Medulla oblongata (tissue), 1 donor: ENCODE measurements at regions not wholly inside any gene's neighbourhood (a gene's known extent, or its start where the extent isn't known, plus 50 kb on each side); places are given as distances from the start of the nearest gene placed in this dataset.

ENCODE experiments used
- DNase-seq: peaks from one replicate; pipeline ENCODE4 v3.0.0-alpha.2; 2015; ENCODE audit errors: extremely low spot score

DNA sequence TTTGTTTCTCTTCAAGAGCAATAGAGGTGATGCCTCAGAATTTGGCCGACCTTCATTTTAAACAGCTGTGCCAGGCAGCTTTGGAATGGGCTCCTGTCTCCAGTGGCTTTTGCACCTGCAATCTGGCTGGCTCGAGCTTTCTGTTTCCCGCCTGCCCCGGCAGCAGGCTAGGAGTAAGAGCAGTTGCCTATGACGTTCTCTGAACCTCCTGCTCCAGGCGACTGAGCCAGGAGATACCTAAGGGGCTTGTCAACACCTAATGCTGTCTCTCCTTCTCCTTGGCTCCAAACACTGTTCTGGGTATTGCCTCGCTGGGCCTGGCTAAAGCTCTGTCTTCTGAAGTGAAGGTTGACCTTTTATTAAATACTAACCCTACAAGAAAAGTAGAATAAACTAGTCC lies 229.9 kb downstream of the LRRN1 start:
- DNase-seq, result no peak

DNA sequence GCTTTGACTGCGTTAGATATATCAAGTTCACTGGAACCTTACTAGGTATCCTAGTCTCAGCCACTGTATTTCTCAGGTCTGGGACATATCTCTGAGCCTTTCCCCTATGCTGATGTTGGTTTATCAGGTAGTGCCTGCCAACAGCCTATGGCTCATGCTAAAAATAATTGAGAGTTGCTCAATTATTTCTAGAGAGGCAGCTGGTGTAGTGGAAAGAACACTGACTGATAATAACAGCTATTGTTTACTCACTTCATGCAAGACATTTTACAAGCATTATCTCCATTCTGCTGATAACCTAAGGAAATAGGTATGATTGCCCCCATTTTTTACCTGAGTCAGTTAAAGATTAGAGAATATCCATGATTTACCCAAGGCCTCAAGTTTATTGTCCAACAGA lies 231.4 kb downstream of the LRRN1 start:
- no peak for DNase-seq

DNA sequence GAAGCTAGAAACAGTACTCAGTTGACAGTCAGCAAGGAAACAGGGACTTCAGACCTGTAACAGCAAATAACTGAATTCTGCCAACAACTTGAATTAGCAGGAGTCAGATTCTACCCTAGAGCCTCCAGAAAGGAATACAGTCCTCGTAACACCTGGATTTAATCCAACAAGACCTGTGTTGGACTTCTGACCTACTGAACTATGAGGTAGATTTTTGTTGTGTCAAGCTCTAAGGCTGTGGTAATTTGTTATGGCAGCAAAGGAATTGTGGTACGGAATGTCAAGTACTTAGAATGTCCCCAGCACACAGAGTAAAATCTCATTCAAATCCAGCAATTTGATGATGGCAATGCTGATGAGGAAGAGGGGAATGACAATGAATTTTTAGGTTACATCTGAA lies 234.1 kb downstream of the LRRN1 start:
- no peak for DNase-seq

DNA sequence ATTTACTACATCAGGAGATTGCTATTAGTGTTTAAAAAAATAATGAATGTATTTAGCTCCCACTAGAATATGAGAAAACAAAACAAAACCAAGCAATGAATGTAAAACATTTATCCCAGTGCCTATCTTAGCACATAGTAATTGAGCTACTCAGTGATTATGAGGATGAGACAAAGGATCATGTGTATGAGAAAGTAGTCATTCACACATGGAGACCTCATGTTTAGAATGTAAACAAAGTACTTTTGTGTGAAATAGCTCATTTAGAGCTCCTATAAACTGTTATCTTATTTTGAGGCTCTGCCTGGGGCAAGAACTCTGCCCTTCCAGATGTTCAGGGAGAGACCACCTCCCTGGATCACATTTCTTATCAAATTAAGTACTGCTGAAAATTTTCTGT lies 236.8 kb downstream of the LRRN1 start:
- DNase-seq, result no peak

DNA sequence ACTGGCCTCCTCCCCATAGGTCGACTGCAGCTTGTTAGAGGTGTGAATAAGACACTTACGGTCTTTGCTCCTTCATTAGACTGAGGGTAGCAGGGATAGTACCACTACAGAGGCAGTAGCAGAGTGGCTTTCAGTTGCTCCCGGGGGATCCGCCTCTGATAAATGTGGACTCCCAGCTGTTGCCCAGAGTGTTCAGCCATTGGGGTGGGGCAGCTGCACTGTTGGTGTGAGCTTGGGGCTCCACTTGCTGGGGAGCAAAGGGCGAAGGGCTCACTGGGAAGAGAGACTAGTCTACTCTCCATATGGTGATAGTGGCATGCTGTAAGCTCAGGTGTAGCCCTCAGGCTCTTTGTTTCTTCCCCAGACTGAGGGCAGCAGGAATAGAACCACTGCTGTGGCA lies 239.1 kb downstream of the LRRN1 start:
- no peak for DNase-seq

DNA sequence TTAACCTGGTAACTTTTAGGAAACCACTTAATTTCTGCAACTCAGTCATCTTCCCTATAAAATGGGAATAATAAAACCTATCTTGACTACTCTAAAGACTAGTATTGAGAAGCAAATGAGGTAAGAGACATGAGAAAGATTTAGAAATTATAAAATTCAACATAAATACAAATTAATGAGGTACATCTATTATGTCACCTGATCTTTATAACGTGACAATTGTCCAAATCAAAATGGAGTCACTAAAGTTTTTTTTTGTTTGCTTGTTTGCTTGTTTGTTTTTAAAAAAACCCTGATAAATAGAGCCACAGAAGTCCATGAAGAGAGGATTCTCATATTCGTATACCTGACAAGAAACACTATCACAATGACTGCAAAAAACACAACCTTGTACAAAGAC lies 242.8 kb downstream of the LRRN1 start:
- no peak for DNase-seq

DNA sequence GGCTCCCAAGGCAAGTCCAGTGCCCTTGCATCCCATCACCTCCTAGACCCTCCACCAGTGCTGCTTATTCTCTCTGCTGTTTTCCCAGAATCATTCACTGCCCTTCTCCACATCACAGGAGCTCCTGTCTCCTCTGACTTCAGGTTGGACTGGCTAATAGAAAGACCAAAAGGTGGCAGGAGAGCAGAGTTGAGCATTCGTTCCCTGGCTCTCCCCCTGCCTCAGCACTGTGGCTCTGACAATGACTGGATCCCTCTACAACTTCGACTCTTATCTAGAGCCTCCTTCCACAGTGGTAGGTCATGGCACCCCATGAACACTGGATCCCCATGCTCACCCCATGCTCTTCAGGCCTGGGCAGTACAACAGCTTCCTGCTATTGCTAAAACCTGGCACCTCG lies 243.6 kb downstream of the LRRN1 start:
- DNase-seq, result no peak

DNA sequence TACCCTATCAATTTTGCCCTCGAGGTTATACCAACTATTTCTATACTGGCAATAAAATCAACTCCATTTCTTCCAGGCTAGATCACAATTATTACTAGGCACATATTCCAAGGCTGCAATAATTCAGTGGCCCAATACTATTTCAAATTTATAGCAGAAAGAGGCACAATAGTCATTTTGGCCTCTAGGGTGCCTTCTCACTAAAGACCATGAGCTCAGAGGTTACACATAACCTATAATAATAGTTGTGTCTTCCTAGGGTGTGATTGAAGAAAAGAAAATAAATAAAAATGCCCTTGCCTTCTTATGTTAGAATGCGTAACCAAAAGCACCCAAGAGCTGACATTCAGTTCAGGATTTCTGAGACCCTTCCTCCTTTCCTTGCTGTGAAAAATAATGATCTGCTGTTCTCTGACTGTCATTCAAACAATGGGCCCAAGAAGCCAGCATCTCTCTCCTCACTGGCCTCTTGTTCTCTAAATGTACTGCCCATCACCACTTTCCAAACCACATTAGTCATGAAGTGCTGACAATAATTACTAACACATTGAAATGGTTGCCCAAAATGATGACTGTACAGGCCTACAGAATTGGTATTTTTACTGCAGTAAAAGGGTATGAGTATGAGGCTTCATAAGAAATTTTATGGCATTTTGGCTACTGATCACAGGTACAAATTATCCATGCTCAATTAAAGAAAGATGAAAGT lies 244.8 kb downstream of the LRRN1 start:
- peak; percentile 33 for DNase-seq

DNA sequence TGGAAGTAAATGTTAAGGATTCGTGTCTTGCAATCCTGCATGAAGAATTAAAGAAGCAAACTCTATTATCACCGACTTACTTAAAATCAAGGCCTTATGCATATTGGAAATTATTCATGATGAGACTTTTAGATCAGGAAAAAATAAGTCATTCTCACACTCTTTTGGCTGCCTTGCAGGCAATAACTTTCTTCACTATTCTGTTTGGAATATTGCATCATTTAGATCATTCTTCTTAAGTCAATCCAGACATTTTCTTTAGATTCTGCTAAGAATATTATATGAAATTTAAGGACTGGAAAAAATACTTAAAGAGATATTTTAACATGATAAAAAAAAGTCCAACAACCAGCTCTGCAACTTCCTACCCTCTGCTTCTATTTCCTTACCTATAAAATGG lies 245.4 kb downstream of the LRRN1 start:
- no peak for DNase-seq

DNA sequence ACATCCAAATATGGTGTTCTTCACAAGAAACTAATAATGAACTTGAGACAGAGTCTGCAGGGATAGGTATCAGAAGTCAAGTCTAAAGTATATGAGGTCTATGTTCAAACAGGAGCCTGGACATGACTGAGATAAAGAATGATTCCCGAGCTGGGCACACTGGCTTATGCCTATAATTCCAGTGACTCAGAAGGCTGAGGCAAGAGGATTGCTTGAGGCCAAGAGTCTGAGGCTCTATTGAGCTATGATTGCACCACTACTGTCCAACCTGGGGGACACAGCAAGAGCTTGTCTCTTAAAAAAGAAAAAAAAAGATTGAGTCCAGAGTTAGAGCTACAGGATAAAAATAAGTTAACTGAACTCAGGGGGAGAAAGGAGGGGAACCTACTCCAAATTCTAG lies 246.5 kb downstream of the LRRN1 start:
- no peak for DNase-seq

DNA sequence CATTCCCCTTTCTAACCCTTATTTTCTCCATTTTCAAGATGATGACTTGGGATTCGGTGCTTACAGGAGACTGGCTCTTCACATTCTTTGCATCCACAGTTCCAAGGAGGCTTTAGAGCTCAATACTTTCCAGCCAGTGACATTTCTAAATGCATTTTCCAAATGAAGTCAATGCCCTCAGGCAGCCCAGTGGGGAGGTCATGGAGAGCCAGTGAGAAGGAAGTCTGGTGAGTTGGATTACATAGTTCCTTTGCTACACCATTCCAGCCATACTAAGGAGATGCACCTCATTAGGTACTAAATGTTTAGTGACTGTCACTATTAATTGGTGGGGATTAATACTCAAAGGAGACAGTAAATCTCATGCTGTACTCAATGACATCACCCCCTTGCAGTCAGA lies 248.1 kb downstream of the LRRN1 start:
- no peak for DNase-seq

DNA sequence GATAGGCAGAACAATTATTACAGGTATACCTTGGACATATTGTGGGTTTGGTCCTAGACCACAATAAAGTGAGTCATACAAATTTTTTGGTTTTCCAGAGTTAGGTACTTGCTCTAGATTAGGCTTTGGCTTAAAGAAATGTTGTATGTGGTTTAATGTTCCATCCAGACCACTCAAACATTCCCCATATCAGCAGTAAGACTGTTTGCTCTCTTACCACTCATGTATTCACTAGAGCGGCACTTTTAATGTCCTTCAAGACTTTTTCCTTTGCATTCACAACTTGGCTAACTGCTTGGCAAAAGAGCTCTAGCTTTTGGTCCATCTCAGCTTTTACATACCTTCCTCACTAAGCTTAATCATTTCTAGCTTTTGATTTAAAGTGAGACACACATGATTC lies 250.5 kb upstream of the SETMAR start:
- DNase-seq, result no peak

DNA sequence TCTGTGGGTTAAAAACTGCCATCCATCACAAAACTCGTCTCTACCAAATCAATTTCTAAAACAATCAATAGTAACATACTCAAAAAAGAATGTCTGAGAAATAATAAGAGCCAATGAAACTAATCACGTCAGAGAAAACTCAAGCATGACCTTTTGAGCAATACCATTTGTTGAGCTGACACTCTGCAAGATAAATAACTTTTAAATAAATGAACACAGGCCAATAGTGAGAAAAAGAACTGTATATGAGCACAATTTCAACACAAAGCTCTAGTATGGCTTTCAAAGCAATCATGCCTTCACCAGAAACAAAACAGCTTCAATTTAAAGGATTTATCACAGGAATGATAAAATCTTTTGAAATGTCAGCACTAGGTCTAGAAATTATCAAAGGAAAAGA lies 249.2 kb upstream of the SETMAR start:
- DNase-seq, result no peak

DNA sequence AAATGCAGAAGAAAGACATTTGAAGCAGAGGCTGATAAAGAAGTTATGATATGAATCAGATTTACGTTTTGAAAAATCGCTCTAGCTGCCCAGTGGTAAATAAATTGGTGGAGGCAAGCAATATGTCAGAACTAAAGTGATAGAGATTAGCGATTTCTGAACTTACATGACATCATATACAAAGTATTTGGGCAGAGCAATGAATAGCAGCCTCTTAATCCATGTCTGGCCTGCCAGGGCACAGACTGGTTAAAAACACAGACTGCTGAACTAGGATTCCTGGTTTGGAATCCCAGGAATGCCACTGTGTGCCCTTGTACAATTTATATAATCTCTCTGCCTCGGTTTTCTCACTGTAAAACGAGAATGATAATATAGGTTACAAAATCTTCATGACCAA lies 243.1 kb upstream of the SETMAR start:
- no peak for DNase-seq

DNA sequence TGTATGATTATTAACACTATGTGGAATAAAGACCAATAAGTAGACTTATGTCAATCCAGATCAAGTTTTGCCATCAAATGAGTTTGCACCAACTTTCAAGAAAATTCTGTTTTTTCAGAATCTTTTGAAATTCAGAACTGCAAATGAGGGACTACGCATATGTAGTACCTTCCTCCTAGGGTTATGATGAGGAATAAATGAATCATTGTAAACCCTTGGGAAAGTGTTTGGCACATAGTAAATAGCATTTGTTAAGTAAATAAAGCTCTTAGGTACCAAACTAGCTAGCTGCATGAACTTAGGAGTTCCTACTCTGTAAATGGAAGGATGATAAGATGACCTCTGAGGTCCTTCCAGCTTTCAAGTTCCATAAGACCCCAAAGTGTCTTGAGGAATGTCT lies 242.6 kb upstream of the SETMAR start:
- DNase-seq, result no peak

DNA sequence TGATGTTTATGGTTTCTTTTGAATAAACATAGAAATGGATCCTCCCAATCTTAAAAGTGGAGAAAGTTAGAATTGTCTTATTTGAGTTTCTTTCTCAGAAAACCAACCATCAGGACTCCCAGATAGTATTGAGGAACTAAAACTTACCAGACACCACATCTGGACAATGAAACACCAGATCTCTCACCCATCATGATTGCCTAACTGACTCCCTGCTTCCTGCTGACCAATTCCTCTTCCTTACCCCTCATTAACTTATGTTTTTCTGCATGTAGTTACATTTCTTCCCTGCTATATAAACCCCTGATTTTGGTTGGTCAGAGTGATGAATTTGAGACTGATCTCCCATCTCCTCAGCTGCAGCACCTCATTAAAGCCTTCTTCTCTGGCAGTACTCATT lies 242.0 kb upstream of the SETMAR start:
- DNase-seq, result no peak

DNA sequence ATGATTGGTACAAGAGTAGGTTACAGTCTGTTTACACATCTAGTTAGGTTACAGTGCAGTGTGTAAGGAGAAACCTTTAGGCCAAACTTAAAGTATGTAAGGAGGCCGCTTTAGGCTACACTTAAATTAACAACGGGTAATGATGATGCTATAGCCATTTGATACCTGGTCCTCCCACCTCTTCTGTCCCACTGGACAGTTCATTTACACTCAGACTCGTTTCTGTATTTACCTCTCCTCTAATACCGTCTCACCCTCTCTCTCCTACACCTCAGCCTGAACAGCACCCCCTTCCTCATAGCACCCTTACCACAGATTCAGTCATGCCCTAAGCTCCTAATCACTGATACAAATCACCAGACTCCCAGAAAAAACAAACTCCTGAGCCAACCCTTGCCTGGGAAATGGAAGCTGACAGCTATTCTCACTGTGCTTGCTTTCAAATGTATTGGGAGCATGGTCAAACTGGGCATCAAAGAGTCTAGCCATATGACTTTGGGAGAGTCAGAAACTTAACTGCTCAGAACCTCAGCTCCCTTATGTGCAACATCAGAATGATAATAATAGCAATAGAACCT lies 241.3 kb upstream of the SETMAR start:
- DNase-seq, result no peak

DNA sequence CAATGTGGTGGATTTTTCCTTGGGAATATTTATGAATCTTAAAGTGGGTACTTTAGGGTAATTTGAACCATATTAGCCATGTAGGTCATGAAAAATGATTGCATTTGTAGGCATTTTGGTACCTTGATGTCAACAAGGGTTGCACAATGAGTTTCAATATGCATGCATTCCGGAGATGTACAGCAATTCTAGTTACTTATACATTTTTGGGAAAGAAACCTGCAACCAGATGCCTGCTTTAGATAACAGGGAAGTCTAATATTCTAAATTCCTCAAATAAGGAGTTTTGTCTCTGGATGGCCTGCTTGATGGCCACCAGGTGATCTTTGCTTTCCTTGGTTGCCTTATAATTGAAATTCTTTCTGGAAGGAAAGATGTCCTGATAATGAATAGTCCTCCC lies 240.5 kb upstream of the SETMAR start:
- DNase-seq, result no peak

DNA sequence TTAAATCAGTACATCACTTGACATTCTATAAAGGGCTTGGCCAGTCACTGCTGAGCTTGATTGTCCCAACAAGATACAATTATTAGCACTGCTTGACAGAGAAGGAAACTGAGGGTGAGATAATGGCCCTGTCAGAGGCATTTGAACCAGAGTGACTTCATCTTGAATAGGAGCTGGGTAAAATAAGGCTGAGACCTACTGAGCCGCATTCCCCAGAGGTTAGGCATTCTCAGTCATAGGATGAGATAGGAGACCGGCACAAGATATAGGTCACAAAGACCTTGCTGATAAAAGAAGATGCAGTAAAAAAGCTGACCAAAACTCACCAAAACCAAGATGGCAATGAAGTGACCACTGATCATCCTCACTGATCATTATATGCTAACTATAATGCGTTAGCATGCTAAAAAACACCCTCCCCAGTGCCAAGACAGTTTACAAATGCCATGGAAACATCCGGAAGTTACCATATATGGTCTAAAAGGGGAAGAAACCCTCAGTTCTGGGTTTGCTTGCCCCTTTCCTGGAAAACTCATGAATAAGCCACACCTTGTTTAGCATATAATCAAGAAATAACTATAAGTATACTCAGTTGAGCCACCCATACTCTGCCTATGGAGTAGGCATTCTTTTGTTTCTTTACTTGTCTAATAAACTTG lies 239.1 kb upstream of the SETMAR start:
- DNase-seq, result no peak

DNA sequence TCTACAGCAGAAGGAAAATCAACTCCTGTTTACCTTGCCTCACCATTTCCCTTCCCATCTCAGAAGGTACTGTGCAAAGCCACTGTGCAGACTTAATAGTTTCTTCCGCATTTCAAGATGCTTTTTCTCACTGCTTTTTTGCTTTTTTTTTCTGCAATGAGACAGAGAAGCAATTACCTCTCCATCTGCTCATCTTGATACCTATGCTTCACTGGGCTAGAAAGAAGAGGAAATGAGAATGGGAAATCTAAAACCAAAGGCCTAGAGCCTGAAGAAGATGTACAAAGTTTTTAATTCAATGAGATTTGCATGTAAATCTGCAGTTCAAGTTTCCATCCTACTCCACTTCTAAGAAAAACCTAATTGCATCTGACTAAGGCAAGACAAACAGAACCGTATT lies 238.1 kb upstream of the SETMAR start:
- no peak for DNase-seq

DNA sequence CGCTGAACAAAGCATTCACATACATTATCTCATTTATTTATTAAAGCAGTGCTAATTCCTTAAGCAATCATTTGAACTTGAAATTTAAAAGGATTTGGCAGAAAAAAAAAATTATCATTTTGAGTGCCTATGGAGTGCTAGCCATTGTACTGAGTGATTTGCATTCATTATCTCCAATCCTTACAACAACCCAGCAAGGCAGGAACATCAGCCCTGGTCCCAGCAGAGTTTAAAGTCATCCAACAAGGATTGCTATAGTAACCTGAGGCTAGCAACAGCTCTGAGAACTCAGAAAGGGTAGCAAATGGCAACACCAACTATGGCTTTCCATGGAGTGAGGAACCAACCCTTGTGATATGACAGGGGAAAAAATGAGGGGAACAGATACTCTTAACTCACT lies 237.6 kb upstream of the SETMAR start:
- DNase-seq, result no peak

DNA sequence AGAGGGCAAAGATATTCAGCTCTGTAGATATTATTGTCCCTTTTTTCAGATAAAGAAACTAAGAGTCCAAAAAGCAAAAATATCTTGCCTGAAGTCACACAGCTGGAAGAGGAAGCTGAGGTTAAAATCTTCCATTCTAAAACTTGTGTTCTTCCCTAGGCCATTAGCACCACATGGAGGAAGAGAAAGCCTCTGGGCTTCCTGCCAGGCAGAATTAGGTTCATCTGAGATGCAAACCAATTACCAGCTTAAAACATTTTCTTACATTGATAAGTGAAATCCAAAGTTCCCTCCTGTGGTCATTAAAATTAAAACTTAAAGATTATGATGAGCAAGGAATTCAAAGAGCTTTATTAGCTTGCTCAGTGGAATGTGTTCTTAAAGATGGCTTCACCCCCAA lies 235.3 kb upstream of the SETMAR start:
- no peak for DNase-seq

DNA sequence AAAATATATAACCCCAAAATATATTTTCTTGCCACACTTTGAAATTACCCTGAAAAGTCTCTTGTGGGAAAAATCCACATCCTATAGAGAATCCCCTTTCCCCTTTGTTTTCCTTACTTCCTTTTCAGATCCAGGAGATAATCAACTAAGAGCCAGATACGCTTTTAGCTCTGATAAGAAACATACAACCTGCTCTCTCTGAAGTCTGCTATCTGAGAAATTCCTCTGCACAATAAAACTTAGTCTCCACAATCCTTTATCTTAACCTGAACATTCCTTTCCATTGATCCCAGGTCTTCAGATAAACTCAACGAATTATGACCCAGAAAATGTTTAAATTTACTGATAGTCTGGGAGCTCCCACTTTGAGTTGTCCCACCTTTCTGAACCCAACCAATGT lies 233.4 kb upstream of the SETMAR start:
- DNase-seq, result no peak
